ENCODE measurements at regions not wholly inside any gene's neighbourhood (a gene's known extent, or its start where the extent isn't known, plus 50 kb on each side); places are given as distances from the start of the nearest gene placed in this dataset.

- no peak for DNase-seq
Observed at GRCh38 chr2:168340931-168341330, 93.5 kb upstream of the STK39 start.

DNA sequence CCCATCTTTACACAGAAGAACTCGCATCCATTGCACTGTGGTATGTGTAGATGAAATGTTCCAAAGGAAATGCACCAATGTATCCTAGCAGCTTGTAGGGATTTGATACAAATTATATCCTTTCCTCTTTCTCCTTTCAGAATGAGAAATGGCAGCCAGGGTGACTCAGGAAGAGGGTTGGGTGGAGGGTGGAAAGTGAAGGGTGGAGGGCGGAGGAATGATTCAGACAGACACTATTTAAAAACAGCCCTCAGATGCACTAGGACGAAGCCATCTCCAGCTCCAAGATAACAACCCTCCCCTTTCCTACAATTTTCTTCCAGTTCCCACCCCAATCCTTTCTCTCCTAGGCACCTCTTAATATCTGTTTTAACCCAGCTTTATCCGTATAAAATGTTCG is 96.2 kb upstream of the STK39 start:
- no peak for DNase-seq

DNA sequence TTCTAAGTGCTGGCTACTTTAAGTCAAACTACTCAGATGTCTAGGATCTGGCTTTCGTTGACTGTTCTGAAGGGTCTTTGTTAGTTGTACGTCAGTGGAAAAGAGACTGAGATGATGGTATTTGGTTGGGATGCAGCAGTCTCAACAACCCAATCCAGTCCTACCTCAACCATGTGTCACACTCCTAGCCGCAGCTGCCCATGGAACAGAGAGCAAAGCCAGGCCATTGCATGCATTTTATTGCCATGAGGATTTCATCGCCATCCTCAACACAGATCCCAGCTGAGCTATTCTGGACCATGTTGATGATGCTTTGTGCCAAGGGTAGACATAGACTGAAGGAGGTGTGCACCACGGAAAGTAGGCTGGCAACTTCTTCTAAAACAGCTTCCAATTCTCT is 97.3 kb upstream of the STK39 start:
- DNase-seq = no peak

DNA sequence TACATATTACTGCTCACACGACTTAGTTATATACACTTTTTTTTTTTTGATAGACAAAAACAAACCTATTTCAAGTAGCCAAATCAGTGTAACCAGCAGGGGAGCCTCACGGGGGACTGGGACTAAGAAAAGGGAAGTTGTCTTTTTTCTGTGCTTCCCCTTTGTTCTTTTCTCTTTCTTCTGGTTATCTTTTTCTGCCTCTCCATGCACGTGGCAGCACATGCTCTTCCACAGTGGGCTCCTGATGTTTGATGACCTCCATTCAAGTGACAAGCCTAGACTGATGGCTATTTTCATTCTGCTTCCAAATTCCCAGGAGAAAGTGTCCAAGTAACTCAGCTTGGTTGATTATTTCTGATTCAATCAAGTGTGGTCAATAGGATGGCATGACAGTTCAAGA is 98.2 kb upstream of the STK39 start:
- DNase-seq = peak; percentile 12

DNA sequence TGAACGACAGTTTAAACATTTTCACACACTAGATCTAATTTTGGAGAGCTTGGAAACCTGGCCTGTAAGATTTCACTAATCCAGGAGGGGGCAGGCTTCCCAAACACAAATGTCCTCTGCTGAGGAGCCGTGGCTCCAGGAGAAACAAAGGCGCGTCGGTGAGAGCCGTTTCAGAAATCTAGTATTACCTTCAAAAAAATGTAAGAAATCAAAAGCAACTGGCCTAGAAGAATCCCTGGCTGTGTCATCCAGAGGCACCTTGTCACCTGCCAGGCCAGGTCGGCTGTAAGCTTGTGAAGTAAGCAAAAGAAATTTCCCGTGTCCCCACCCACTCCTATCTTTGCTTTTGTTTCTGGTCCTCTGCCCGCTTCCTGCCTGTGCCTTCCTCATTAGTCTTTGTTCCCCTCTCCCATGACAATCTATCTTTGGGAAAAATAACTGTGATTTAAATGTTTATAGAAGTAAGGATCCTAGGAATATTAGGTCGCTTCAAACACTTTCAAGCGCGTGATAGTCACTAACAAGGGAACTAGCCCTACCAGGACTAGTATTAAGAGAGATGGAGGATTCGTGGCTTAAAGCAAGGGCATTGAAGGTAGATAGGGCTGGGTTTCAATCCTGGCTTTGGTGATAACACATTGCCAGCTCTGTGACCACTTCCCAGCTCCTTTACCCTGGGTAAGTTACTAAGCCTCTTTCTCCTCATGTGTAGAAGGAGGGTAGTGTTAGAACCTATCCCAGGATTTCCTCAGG is 99.5 kb upstream of the STK39 start:
- DNase-seq = peak; percentile 51

GRCh38 chr2:168348076-168348475 is 100.7 kb upstream of the STK39 start:
- DNase-seq = peak; percentile 35

- no peak for DNase-seq
Observed at GRCh38 chr2:168350380-168350779, 103.0 kb upstream of the STK39 start.

DNA sequence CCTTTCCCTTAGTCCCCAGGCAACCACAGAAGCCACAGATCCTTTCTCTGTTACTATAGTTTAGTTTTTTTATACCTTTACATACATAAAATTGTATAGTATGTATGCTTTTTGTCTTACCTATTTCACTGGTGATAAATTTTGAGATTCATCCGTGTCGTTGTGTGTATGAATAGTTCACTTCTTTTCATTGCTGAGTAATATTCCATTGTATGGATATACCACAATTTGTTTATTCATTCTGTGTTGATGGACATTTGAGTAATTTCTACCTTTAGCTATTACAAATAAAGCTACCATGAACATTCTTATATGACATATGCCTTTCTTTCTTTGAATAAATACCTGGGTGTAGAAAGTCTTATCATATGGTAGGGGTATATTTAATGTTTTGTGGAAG is 102.8 kb upstream of the CERS6 start:
- no peak for DNase-seq

DNA sequence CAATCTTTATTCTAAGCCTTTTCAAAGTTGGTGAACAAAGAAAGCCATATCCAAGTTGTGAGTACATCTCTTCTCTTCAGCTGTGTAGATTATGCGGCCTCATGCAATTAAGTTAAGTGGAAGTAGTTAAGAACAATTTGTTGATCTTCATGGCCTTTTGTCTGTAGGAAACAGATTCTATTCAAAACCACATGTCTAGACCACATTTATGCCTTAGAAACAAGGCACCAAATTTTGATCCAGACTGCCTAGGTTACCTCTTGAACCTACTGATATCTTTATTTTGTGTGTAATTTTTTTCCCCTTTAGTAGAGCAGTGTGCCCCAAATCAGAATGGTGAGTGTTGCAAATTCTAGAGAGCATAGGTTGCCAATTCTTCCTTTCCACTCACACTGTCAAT is 101.6 kb upstream of the CERS6 start:
- peak; percentile 33 for DNase-seq

GRCh38 chr2:168355121-168355520 is 101.0 kb upstream of the CERS6 start:
- no peak for DNase-seq

- no peak for DNase-seq
Observed at GRCh38 chr2:168355779-168356476, 100.1 kb upstream of the CERS6 start.

DNA sequence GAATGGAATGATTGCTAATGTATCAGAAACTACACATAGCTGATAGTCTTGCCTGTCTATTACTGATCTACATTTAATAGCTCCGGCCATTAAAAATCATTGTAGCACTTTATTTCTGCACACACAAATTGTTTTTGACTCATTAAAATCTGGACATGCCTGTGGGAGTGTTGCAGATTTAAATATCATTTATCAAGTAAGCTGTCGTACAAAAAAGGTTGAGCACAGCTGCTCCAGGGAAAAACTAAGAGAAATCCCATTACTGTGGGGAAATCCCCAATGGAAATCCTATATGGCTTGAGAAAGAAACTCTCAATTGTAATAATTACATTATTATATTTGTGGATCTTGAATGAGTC is 99.6 kb upstream of the CERS6 start:
- no peak for DNase-seq

DNA sequence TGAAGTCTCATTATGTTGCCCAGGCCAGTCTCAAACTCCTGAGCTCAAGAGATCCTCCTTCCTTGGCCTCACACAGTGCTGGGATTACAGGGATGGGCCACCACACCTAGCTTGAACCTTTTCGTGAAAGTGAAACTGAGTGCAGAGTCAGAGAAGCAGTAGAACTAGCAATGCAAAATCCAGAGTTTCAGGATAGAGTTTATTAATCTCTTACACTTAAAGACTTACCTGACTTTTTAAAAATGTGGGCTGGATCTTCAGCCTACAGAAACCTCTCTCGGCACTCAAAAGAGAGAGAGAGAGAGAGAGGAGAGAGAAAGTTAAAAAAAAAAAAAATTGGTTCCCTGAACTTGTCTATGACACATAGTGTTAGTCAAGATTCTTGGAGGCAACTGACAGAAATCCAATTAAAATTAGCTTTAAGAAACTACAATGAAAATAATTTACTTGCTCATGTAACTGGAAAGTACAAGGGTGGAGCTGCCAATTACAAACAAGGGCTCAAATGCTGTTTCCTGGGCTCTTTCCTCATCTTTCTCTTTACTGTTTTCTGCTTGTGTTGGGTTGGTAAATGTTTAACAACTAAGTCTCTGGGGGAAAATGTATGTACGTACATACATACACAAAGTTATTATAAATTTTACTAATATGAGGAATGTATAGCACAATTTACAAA is 98.1 kb upstream of the CERS6 start:
- DNase-seq = no peak

DNA sequence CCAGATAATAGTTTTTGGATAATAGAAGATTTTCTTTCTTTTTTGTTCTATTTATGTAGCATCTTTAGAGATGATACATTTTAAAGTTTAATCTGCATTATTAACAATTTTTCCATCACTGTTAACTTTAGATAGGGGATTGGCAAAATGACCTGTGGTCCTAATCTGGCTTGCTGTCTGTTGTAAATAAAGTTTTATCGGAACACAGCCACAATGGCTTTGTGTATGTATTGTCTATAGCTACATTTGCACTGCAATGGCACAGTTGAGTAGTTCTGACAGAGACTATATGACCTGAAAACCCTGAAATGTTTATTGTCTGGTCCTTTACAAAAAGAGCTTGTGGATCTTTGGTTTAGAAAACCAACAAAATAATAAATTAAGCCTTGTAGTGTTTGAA is 97.0 kb upstream of the CERS6 start:
- no peak for DNase-seq

- DNase-seq = no peak
Observed at GRCh38 chr2:168363347-168364092, 92.6 kb upstream of the CERS6 start.

- no peak for DNase-seq
Observed at GRCh38 chr2:168365094-168365621, 90.9 kb upstream of the CERS6 start.

DNA sequence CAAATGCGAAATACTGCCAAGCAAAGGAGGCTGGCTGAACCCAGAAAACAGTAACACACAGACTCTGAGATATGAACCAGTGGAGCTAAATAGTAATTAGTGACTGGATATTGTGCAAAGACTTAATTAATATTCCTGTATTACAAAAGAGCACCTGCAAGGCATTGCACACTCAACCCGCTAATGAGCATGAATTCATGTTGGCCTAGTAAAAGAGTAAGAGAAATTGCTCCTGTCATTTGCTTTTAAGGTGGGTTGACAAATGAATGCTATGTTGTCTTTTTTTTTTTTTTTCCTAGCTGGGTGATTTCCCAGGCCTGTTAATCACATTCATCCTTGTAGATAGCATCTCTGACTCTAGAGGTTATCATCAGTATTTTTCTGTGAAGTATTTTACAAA is 87.0 kb upstream of the CERS6 start:
- DNase-seq = no peak

DNA sequence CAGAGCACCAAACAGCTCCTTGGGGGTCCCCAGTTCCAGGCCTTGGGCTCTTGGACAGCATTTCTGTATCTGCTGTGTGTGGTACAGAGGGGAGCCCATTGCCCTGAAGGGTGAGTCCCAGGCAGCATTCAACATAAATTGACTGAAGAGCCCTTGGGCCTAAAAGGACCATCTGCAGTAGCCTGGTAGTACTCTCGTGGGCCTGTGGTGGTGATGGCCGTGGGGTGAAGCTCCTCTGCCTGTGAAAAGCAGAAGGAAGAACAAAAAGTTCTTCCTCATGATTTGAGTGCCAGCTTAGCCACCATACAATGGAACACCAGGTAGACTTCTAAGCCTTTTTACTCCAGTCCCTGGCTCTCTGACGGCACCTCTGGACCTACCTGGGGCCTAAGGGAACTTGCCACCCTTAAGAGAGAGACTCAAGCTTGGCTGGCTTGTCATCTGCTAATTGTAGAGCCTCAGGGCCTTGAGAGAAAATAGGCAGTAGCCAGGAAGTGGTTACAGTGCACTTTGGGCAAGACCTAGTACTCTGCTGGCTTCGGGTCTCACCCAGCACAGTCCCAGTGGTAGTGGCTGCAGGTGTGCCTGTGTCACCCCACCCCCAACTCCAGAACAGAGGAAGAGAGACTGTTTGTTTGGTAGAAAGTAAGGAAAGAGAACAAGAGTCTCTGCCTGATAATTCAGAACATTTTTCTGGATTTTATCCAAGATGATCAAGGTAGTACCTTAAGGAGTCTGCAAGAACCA is 84.6 kb upstream of the CERS6 start:
- DNase-seq = no peak

DNA sequence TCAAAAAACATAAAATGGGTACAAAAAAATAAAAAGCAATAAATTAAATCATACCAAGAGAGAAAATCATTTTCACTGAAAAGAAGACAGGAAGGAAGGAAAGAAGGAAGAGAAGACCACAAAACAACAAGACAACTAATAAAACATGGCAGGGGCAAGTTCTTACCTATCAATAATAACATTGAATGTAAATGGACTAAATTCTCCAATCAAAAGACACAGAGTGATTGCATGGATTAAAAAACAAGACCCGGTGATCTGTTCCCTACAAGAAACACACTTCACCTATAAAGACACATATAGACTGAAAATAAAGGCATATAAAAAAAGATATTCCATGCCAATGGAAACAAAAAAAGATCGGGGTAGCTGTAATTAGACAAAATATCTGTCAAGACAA is 82.6 kb upstream of the CERS6 start:
- DNase-seq = no peak

GRCh38 chr2:168375195-168375798 is 80.8 kb upstream of the CERS6 start:
- no peak for DNase-seq

GRCh38 chr2:168378960-168379669 is 77.0 kb upstream of the CERS6 start:
- no peak for DNase-seq

Data from GDM1 (cell line).